Muscle of leg (tissue), 3 donors: ENCODE measurements at regions not wholly inside any gene's neighbourhood (a gene's known extent, or its start where the extent isn't known, plus 50 kb on each side); places are given as distances from the start of the nearest gene placed in this dataset.

Source experiments
- DNase-seq: peaks from one replicate; pipeline ENCODE4 v3.0.0; 2013
- H3K27ac ChIP-seq: one replicate; pipeline ENCODE4 v1.5.1; 2013; ENCODE audit warnings: mild to moderate bottlenecking, low read length, control low read depth
- H3K27me3 ChIP-seq: one replicate; pipeline ENCODE4 v1.6.1; 2013; ENCODE audit warnings: low read length; ENCODE audit not compliant: control insufficient read depth, insufficient read depth
- H3K36me3 ChIP-seq: one replicate; pipeline ENCODE4 v1.6.1; 2013; ENCODE audit warnings: low read length; ENCODE audit not compliant: control insufficient read depth, insufficient read depth
- H3K4me1 ChIP-seq: one replicate; pipeline ENCODE4 v1.6.1; 2013; ENCODE audit warnings: low read length; ENCODE audit not compliant: control insufficient read depth, insufficient read depth
- H3K4me3 ChIP-seq: one replicate; pipeline ENCODE4 v1.5.1; 2013; ENCODE audit warnings: low read length, control low read depth
- H3K9me3 ChIP-seq: replicated peaks from 2 replicates; pipeline ENCODE4 v1.6.1; 2013; ENCODE audit warnings: low read depth, low read length; ENCODE audit not compliant: control insufficient read depth
- WGBS: methylation state at CpG from one replicate; pipeline ENCODE4 v1.1.5; 2013; ENCODE audit warnings: missing lambda C conversion rate; ENCODE audit not compliant: insufficient coverage; 5-methylcytosine and 5-hydroxymethylcytosine counted together

DNA sequence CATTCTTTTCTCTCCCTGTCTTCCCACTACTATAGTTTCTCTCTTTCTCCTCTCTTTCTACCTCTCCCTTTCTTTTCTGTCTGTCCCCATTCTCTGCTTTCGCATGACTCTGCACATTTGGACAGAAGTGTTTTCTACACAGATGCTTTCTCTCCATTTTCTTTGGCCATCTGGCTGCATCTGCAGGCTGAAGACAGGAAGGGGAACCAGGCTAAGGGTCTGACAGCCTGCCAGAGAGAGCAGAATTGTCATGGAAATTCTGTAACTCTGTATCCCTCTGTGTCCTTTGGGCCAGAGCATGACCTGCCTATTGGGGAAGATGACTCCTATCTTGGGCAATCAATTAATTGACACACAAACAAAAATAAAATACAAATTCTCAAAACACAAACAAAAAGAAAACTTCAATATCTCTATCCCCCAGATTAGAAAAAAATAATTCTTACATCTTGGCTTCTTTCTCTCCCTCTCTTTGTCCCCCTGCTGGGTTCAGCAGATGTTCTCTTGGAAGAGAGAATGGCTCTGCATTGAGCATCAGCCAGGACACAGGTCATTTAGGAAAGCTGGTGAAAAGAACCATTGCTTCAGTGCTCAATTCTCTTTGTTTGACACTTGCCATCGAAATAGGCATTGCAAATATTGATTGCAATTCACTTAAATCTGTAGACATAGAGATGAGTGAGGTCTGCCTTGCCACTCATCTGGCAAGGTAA lies 415.9 kb upstream of the KLF4 start:
- DNase-seq, result peak; percentile 95
- no peaks in the 10 kb centered on the region for H3K36me3 ChIP-seq
- no peaks in the 10 kb centered on the region for H3K27me3 ChIP-seq
- 25% methylated on average over 1 of the region's 2 CpGs for WGBS
- peaks cover 27% of the 10 kb centered on the region for H3K4me1 ChIP-seq
- H3K4me3 ChIP-seq, result no peak overlapping the region
- H3K9me3 ChIP-seq, result peaks cover 5% of the 10 kb centered on the region
- H3K27ac ChIP-seq, result peak overlapping the region; percentile 65

DNA sequence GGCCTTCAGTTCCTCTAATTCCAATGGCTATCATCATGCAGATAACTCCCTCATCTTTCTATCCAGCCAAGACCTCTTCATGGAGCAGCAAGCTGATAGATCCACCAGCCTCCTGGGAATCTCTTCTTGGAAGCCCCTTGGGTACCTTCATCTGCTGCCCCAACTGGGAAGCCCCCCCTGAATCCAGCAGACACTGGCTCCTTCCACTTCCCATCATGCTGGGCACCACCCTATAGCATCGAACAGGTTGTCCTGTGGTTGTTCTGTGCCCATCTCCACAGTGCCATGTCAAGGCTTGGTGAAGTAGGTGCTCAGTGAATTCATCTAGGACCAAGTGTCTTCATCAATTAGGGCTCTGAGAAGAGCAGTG lies 410.4 kb upstream of the KLF4 start:
- Histone ChIP-seq H3K4me1 (peaks cover 28% of the 10 kb centered on the region), H3K9me3 (peaks cover 3% of the 10 kb centered on the region), H3K4me3 (no peak overlapping the region), H3K27me3 (no peaks in the 10 kb centered on the region), H3K27ac (no peak overlapping the region), H3K36me3 (no peaks in the 10 kb centered on the region)
- DNase-seq, result no peak
- 83% methylated on average over 1 of the region's 1 CpG for WGBS

DNA sequence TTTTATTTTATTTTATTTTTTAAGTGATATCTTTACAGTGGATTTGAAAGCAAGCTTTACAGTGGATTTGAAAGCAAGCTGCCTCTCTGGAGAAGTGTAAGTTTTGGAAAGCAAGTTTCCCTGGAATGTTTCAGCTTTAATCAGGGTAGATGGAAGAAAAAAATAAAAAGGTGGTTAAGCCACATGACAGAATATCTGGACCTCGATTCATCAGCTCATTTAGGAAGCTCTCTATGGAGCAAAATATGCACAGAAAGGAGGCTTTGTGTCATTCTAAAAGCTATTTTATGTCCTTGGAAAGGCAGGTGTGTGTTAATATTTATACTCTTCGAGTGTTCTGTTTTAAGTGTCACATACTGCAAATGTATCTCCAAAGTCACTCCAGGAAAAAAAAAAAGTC lies 409.2 kb upstream of the KLF4 start:
- peak; percentile 40 for DNase-seq

DNA sequence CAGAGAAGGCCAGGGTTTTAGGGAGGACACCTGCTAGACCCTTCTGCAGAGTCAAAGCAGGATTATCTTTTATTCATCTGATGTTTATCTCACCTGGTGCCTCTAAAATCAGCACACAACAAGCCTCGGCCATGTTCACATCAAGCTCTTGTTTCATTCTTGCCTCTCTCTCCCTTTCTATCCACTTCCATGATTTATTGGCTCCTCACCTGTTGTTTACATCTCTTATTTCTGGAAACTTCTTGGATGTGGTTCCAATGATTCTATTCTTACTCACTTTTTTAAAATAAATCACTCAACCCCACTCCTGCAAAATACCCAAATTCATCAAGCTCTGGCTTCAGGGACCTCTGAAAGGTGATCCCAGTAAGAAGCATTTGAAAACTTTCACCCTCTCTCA lies 407.0 kb upstream of the KLF4 start:
- Histone ChIP-seq H3K4me1 (peaks cover 27% of the 10 kb centered on the region), H3K36me3 (no peaks in the 10 kb centered on the region), H3K27me3 (no peaks in the 10 kb centered on the region), H3K9me3 (no peaks in the 10 kb centered on the region), H3K4me3 (no peak overlapping the region), H3K27ac (peak overlapping the region; percentile 6)
- DNase-seq, result no peak
- 91% methylated on average over 1 of the region's 1 CpG for WGBS

More for the DNA sequence above, 409.2 kb upstream of the KLF4 start:
- peaks cover 3% of the 10 kb centered on the region for H3K9me3 ChIP-seq
- H3K4me3 ChIP-seq, result no peak overlapping the region
- no peaks in the 10 kb centered on the region for H3K27me3 ChIP-seq
- WGBS, result no CpG with 5 or more reads among the region's 2 CpGs
- H3K4me1 ChIP-seq, result peaks cover 27% of the 10 kb centered on the region
- H3K27ac ChIP-seq, result no peak overlapping the region
- no peaks in the 10 kb centered on the region for H3K36me3 ChIP-seq

DNA sequence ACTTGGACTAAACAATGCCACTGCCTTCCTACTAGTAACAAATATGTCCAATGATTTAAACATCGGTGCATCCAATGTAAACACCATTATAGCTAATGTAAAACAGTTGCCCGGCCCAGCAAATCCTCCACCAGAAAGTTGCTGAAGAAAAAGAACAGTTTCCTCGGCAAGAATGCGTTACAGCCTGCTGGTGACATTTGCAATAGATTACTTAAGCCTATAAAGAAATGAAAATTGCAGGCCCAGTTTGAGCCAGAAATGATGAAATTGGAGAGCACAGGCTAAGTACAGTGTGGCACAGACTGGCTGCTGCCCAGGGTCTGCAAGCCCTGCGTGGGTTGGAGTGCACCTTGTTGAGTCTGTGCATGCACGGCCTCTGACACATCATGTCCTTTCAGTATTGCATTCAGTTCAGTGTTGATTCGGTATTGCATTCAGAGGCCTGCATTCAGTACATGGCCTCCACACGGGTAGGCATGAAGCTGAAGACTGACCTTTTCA lies 406.0 kb upstream of the KLF4 start:
- no peak overlapping the region for H3K4me3 ChIP-seq
- H3K9me3 ChIP-seq, result peaks cover under 1% of the 10 kb centered on the region
- 54% methylated on average over 3 of the region's 8 CpGs for WGBS
- H3K27ac ChIP-seq, result peak overlapping the region; percentile 75
- H3K4me1 ChIP-seq, result peaks cover 27% of the 10 kb centered on the region
- H3K27me3 ChIP-seq, result no peaks in the 10 kb centered on the region
- H3K36me3 ChIP-seq, result no peaks in the 10 kb centered on the region
- peak; percentile 41 for DNase-seq

DNA sequence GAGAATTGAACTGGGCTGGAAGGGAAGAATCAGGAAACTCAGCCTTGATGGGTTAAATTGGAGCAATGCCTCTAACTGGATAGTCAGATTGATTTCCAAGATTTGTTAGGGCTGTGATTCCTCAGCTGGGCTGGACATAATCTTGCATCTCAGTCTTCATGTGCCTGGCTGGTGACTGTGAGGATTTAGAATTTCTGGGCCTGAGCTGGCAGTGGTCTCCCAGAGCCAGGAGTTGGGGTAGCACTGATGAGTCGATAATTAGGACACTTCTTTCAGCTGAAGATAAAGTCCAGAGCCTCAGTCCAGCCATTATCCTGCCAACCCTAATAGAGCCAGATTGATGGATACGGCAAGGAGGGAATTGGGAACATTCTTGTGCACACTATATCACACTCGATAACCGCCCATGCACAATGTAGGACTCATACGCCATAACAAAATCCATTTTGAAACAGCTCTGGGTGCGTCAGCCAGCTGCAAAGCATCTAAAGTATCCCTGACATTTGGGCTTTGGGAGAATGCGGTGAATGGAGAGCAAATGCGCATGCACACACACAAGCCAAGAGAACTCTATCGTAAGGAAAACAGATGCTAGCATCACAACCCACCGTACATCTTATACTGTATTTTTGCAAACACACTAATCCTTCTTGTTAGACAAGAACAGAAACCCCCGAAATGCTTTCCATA lies 405.1 kb upstream of the KLF4 start:
- WGBS, result 18% methylated on average over 3 of the region's 11 CpGs
- Histone ChIP-seq H3K9me3 (peaks cover 2% of the 10 kb centered on the region), H3K27ac (peak overlapping the region; percentile 75), H3K4me3 (no peak overlapping the region), H3K27me3 (no peaks in the 10 kb centered on the region), H3K36me3 (no peaks in the 10 kb centered on the region), H3K4me1 (peaks cover 27% of the 10 kb centered on the region)
- DNase-seq, result peak; percentile 94

DNA sequence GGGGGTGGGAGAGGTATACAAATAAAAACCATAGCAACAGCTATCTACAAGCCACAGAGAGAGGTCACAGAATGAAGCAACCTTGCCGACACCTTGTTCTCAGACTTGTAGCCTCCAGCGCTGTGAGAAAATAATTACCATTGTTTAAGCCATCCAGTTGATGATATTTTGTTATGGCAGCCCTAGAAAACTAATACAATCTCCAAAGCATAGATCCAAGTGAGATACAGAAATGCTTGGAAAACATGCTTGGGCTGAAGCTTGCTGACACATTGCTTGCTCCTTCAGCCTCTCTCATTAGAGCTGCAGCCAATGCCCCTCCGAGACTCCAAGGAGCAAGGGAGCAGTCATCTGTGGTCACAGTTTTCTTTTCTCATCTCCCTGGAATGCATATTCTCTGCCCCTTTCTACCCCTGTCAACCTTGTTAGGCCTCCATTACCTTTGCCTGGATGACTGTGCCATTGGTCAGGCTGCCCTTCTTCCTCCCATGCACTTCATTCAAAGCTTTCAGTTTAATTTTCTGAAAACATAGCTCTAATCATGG lies 401.4 kb upstream of the KLF4 start:
- no peak for DNase-seq
- Histone ChIP-seq H3K4me3 (no peak overlapping the region), H3K27me3 (no peaks in the 10 kb centered on the region), H3K9me3 (peaks cover 2% of the 10 kb centered on the region), H3K36me3 (no peaks in the 10 kb centered on the region), H3K4me1 (peaks cover 16% of the 10 kb centered on the region), H3K27ac (no peak overlapping the region)
- WGBS, result 100% methylated on average over 1 of the region's 3 CpGs

DNA sequence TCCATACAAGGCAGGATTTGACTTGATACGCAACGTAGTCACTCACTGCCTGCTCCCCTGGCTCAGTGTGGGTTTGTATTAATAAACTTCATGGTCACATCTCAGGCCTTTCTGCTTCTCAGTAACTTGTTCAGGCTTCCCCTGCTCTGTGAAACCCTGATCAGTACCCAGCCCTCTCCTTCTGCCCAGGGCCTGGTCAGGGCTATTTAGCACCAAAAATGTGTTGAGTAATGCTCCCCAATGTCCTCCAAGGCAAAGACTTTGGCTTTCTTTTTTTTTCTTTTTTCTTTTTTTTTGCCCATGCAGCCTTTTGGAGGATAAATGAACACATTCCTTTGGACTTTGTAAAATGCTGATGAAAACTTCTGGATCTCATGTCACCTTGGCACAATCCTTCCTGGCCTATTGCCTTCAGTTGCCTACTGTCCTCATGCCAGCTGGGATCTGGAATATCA lies 399.2 kb upstream of the KLF4 start:
- Histone ChIP-seq H3K4me3 (no peak overlapping the region), H3K36me3 (no peaks in the 10 kb centered on the region), H3K9me3 (peaks cover 2% of the 10 kb centered on the region), H3K27ac (no peak overlapping the region), H3K27me3 (no peaks in the 10 kb centered on the region), H3K4me1 (peaks cover 4% of the 10 kb centered on the region)
- DNase-seq, result peak; percentile 58
- no CpG with 5 or more reads among the region's 2 CpGs for WGBS

DNA sequence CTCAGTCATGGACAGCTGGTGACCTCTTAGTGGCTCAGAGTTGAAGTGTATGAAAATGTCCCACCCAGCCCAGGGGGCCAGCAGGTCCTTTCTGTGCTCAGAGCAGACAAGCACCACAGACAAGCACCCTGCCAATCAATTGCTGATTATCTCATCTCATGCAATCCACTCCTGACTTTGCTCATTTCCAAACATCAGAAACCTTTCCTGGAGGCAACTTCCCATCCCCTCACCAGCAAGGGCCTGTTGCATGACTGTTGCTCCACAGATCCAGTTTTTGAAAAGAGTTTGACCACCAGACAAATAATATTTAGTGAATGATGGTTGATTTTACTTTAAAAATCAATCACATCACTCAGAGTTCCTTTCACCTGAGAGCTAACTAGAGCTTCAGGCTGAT lies 397.3 kb upstream of the KLF4 start:
- no peak for DNase-seq
- Histone ChIP-seq H3K9me3 (peaks cover 2% of the 10 kb centered on the region), H3K27ac (no peak overlapping the region), H3K27me3 (no peaks in the 10 kb centered on the region), H3K36me3 (no peaks in the 10 kb centered on the region), H3K4me1 (peaks cover 4% of the 10 kb centered on the region), H3K4me3 (no peak overlapping the region)

DNA sequence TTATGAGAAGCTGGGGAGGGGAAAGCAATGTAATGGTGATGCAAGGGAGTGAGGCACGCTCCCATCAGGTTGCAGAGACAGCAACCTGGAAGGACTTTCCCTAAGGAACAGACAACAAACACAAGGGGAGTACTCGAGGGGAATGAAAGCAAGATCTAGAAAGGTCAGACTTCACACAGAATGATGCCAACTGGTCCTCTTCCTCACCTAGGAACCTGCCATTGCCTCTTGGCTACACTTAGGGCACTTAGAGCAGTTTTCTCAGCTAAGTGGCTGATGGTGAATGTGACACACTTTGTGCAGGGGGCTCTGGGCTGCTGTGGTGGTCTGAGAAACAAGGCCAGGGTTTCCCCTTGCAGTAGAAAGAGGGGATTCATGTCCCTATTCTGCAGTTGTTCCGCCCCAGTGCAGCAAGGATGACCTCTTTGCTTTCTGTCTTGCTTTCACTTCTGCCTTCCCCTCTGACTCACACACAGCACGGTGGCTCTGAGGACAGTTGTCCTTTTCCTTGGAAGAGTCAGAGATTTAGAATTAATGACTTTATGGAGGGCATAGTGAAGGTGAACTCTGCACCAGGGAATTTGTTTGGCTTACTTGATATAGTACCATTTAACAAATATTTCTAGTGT lies 394.0 kb upstream of the KLF4 start:
- no CpG with 5 or more reads among the region's 4 CpGs for WGBS
- no peak for DNase-seq
- Histone ChIP-seq H3K4me1 (peaks cover 7% of the 10 kb centered on the region), H3K4me3 (no peak overlapping the region), H3K27ac (no peak overlapping the region), H3K9me3 (no peaks in the 10 kb centered on the region), H3K36me3 (no peaks in the 10 kb centered on the region), H3K27me3 (no peaks in the 10 kb centered on the region)
